HEK293T (cell line): ENCODE measurements at regions not wholly inside any gene's neighbourhood (a gene's known extent, or its start where the extent isn't known, plus 50 kb on each side); places are given as distances from the start of the nearest gene placed in this dataset.

Source experiments
- CTCF ChIA-PET: fragments of 350-600 bp; formaldehyde crosslinking; extraction: SDS; loops from one replicate; lab custom pipeline; 2021; ENCODE audit warnings: antibody characterized with exemption, inconsistent platforms; lab: Yijun Ruan, JAX
- POLR2A ChIA-PET: fragments of 350-600 bp; formaldehyde crosslinking; extraction: SDS; loops from one replicate; lab custom pipeline; 2020; ENCODE audit warnings: antibody characterized with exemption, inconsistent platforms; lab: Yijun Ruan, JAX
- DNase-seq: peaks from one replicate; pipeline ENCODE4 v3.0.0; 2012; ENCODE audit warnings: mixed read lengths; ENCODE audit errors: extremely low spot score
- ARNT ChIP-seq: fragments of 450-650 bp; IDR thresholded peaks from 2 replicates; pipeline ENCODE4 v1.6.1; 2017; ENCODE audit warnings: mild to moderate bottlenecking
- BHLHE40 ChIP-seq: fragments of 450-650 bp; IDR thresholded peaks from 2 replicates; pipeline ENCODE4 v1.6.1; 2016; ENCODE audit warnings: mild to moderate bottlenecking, moderate library complexity, borderline replicate concordance
- CTBP1 ChIP-seq: fragments of 450-650 bp; IDR thresholded peaks from 2 replicates; pipeline ENCODE4 v1.6.1; 2016; ENCODE audit warnings: borderline replicate concordance
- ELF4 ChIP-seq: fragments of 450-650 bp; IDR thresholded peaks from 2 replicates; pipeline ENCODE4 v1.6.1; 2017; ENCODE audit warnings: antibody characterized with exemption
- FOXA1 ChIP-seq: fragments of 450-650 bp; IDR thresholded peaks from 2 replicates; pipeline ENCODE4 v1.6.1; 2016; ENCODE audit warnings: mild to moderate bottlenecking
- FOXK2 ChIP-seq: fragments of 450-650 bp; IDR thresholded peaks from 2 replicates; pipeline ENCODE4 v1.6.1; 2016; ENCODE audit warnings: mild to moderate bottlenecking
- FOXM1 ChIP-seq: fragments of 450-650 bp; IDR thresholded peaks from 2 replicates; pipeline ENCODE4 v1.6.1; 2017; ENCODE audit warnings: mild to moderate bottlenecking, borderline replicate concordance
- HDGF ChIP-seq: fragments of 450-650 bp; IDR thresholded peaks from 2 replicates; pipeline ENCODE4 v1.6.1; 2017; ENCODE audit warnings: antibody characterized with exemption, borderline replicate concordance
- L3MBTL2 ChIP-seq: fragments of 450-650 bp; conservative IDR thresholded peaks from 2 replicates; pipeline ENCODE4 v1.6.1; 2016; ENCODE audit warnings: mild to moderate bottlenecking
- LEF1 ChIP-seq: fragments of 450-650 bp; IDR thresholded peaks from 2 replicates; pipeline ENCODE4 v1.6.1; 2017; ENCODE audit warnings: mild to moderate bottlenecking, borderline replicate concordance
- NFRKB ChIP-seq: fragments of 450-650 bp; IDR thresholded peaks from 2 replicates; pipeline ENCODE4 v1.6.1; 2016; ENCODE audit warnings: mild to moderate bottlenecking, moderate library complexity
- PKNOX1 ChIP-seq: fragments of 450-650 bp; IDR thresholded peaks from 2 replicates; pipeline ENCODE4 v1.6.1; 2016
- SP1 ChIP-seq: fragments of 450-650 bp; IDR thresholded peaks from 2 replicates; pipeline ENCODE4 v1.6.1; 2017
- SUZ12 ChIP-seq: fragments of 450-650 bp; IDR thresholded peaks from 2 replicates; pipeline ENCODE4 v1.6.1; 2016; ENCODE audit warnings: mild to moderate bottlenecking
- TARDBP ChIP-seq: fragments of 450-650 bp; IDR thresholded peaks from 2 replicates; pipeline ENCODE4 v1.6.1; 2016
- ZNF384 ChIP-seq: fragments of 450-650 bp; IDR thresholded peaks from 2 replicates; pipeline ENCODE4 v1.6.1; 2016

DNA sequence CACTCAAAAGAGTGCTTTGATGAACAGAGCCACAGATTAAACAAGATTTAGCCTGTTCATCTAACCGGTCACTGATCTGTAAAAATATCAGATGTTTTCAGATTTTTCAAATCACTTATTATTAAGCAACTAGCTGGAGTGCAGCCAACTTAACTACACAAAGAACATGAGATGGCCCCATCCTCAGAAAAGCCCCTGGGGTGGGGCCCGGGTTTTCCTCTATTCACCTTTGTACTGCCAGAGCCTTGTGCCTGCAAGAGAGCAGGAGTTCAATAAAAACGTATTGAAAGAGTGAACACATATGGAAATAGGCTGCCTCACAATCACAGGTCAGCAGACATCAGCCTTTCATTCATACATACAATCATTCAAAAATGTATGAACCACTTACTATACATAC is 516.1 kb downstream of the OMA1 start:
- TF ChIP-seq ARNT, result no peak
- no peak for TF ChIP-seq ELF4
- no peak for TF ChIP-seq SUZ12
- TF ChIP-seq HDGF, result no peak
- no peak for TF ChIP-seq ZNF384
- no peak for TF ChIP-seq FOXM1
- no peak for TF ChIP-seq L3MBTL2
- no peak for TF ChIP-seq FOXK2
- TF ChIP-seq PKNOX1, result no peak
- no peak for TF ChIP-seq TARDBP
- no peak for TF ChIP-seq NFRKB
- TF ChIP-seq FOXA1, result no peak
- TF ChIP-seq LEF1, result no peak
- TF ChIP-seq BHLHE40, result no peak
- TF ChIP-seq CTBP1, result no peak
- no peak for TF ChIP-seq SP1
- no peak for DNase-seq
- ChIA-PET POLR2A (no interaction called here), CTCF (no interaction called here)

DNA sequence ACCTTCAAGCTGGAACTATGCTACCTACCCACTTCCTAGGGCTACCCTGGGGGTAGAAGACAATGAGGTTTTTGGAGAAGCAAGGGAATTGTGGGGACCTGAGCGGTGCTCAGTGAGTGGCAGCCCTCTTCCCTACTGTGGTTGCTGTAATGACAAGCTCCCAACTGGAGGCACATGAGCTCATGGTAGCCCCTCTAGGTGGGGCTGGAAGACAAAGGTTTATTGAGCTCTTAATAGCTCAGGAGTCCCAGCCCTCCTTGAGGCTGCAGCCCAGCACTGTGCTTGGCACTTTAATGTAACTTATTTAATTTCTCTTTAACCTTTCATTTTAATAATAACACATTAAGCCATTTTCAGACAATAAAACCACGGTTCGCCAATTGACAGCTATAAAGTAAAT is 528.9 kb downstream of the OMA1 start:
- TF ChIP-seq SP1, result no peak
- no peak for TF ChIP-seq L3MBTL2
- TF ChIP-seq TARDBP, result no peak
- TF ChIP-seq PKNOX1, result no peak
- no peak for TF ChIP-seq FOXK2
- no peak for TF ChIP-seq HDGF
- no peak for TF ChIP-seq CTBP1
- no peak for TF ChIP-seq ARNT
- DNase-seq, result no peak

DNA sequence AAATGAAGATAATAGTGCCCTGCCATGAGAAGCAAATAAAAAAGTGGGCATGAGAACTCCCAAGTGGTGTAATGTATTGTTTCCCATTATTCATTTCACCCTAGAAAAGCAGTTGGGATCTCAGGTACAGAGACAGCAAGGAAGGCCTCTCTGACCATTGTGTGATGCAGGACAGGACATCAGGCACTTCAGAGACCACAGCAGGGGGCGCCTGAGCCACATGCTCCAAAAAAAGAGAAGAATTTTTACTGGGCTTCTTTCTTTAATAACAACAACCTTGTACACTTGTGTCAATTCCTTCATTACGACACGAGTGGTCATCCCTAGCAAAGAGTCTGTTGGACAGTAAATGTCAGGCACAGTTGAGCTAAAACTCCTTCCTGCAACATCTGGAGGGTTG is 533.3 kb downstream of the OMA1 start:
- ChIA-PET CTCF (interaction anchor here (0.6 kb wide), 1 partner anchor 158 kb away, joined by 7 read pairs; no protein-coding TSS in a partner anchor), POLR2A (no interaction called here)
- DNase-seq, result no peak
- no peak for TF ChIP-seq SP1
- TF ChIP-seq PKNOX1, result no peak
- TF ChIP-seq NFRKB, result no peak
- no peak for TF ChIP-seq BHLHE40
- no peak for TF ChIP-seq SUZ12
- no peak for TF ChIP-seq ZNF384
- no peak for TF ChIP-seq FOXM1

More for the DNA sequence above, 528.9 kb downstream of the OMA1 start:
- CTCF ChIA-PET, result no interaction called here
- POLR2A ChIA-PET, result no interaction called here

DNA sequence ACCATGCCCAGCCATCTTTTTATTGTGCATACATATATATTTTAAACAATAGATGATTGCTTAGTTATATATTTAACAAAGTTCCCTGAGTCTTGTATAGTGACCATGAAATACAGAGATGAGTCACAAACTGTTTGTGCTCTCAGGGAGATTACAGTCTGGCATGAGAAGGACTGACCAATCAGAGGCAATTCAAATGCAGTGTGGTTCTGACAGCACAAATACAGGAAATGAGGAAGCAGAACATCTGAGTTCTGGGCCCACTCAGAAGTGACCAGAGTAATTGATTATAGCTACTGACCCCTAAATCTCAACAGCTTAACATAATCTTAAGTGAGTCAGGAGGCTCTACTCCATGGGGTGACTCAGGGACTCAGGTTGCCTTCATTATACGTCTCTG is 534.5 kb downstream of the OMA1 start:
- TF ChIP-seq ARNT, result no peak
- no peak for TF ChIP-seq NFRKB
- TF ChIP-seq FOXK2, result no peak
- TF ChIP-seq LEF1, result no peak
- no peak for TF ChIP-seq TARDBP
- TF ChIP-seq FOXM1, result no peak
- TF ChIP-seq HDGF, result no peak
- no peak for TF ChIP-seq ELF4
- no peak for TF ChIP-seq SUZ12
- TF ChIP-seq FOXA1, result no peak
- TF ChIP-seq L3MBTL2, result no peak
- TF ChIP-seq CTBP1, result no peak
- TF ChIP-seq ZNF384, result no peak
- TF ChIP-seq BHLHE40, result no peak
- no peak for TF ChIP-seq PKNOX1
- ChIA-PET POLR2A (no interaction called here), CTCF (no interaction called here)
- no peak for DNase-seq

GRCh38 chr1:58006421-58007046 is 540.0 kb downstream of the OMA1 start:
- no peak for TF ChIP-seq BHLHE40
- TF ChIP-seq L3MBTL2, result no peak
- TF ChIP-seq PKNOX1, result no peak
- TF ChIP-seq FOXA1, result no peak
- no peak for TF ChIP-seq SP1
- TF ChIP-seq HDGF, result no peak
- TF ChIP-seq ARNT, result no peak
- no peak for TF ChIP-seq CTBP1
- no peak for TF ChIP-seq TARDBP
- no peak for TF ChIP-seq ELF4
- no peak for TF ChIP-seq SUZ12
- no peak for TF ChIP-seq LEF1
- TF ChIP-seq NFRKB, result no peak
- TF ChIP-seq ZNF384, result no peak
- no peak for TF ChIP-seq FOXK2
- no peak for TF ChIP-seq FOXM1
- ChIA-PET CTCF (no interaction called here), POLR2A (no interaction called here)
- no peak for DNase-seq
